GM23338 (cell line): ENCODE measurements at regions not wholly inside any gene's neighbourhood (a gene's known extent, or its start where the extent isn't known, plus 50 kb on each side); places are given as distances from the start of the nearest gene placed in this dataset.

Experiments used
- ATAC-seq: fragments of 200-7000 bp; cut with Tn5 transposase; 3 replicates; pipeline ENCODE4 v1.9.1; 2020
- DNase-seq: peaks from one replicate; pipeline ENCODE4 v3.0.0-alpha.2; 2015; ENCODE audit warnings: low spot score
- H2AFZ ChIP-seq: fragments of 200-600 bp; sonication (generic); 2 replicates; pipeline ENCODE4 v1.8.0; 2016; ENCODE audit warnings: antibody characterized with exemption, mild to moderate bottlenecking, moderate library complexity
- H3F3A ChIP-seq: fragments of 200-600 bp; sonication (generic); replicated peaks from 2 replicates; pipeline ENCODE4 v1.8.0; 2017; ENCODE audit warnings: antibody characterized with exemption, mixed run types, low read depth
- H3K27ac ChIP-seq: fragments of 200-600 bp; sonication (generic); 2 replicates; pipeline ENCODE4 v1.6.1; 2016; ENCODE audit warnings: low read depth
- H3K27me3 ChIP-seq: fragments of 200-600 bp; sonication (generic); 2 replicates; pipeline ENCODE4 v1.8.0; 2016; ENCODE audit warnings: mild to moderate bottlenecking, mixed run types, moderate library complexity; ENCODE audit not compliant: insufficient read depth
- H3K36me3 ChIP-seq: fragments of 200-600 bp; sonication (generic); 2 replicates; pipeline ENCODE4 v1.8.0; 2016; ENCODE audit warnings: mild to moderate bottlenecking; ENCODE audit not compliant: insufficient read depth
- H3K4me1 ChIP-seq: fragments of 200-600 bp; sonication (generic); 2 replicates; pipeline ENCODE4 v1.8.0; 2016; ENCODE audit warnings: mild to moderate bottlenecking, moderate library complexity; ENCODE audit not compliant: insufficient read depth
- H3K4me2 ChIP-seq: fragments of 200-600 bp; sonication (generic); 2 replicates; pipeline ENCODE4 v1.7.1; 2017; ENCODE audit warnings: mixed run types
- H3K4me3 ChIP-seq: fragments of 200-600 bp; sonication (generic); 2 replicates; pipeline ENCODE4 v1.6.1; 2016; ENCODE audit warnings: mixed run types
- H3K79me2 ChIP-seq: fragments of 200-600 bp; sonication (generic); replicated peaks from 2 replicates; pipeline ENCODE4 v1.8.0; 2017; ENCODE audit warnings: mild to moderate bottlenecking; ENCODE audit not compliant: insufficient read depth
- H3K9me2 ChIP-seq: fragments of 200-600 bp; sonication (generic); 2 replicates; pipeline ENCODE4 v1.8.0; 2017; ENCODE audit not compliant: insufficient read depth
- H4K20me1 ChIP-seq: fragments of 200-600 bp; sonication (generic); replicated peaks from 2 replicates; pipeline ENCODE4 v1.8.0; 2017; ENCODE audit warnings: mild to moderate bottlenecking; ENCODE audit not compliant: insufficient read depth
- H3K27ac Mint-ChIP-seq: 2 replicates; pipeline ENCODE4 v1.8.0; 2020; ENCODE audit warnings: inconsistent platforms, mild to moderate bottlenecking, moderate library complexity, mixed read lengths
- H3K27me3 Mint-ChIP-seq: 3 replicates; pipeline ENCODE4 v1.8.0; 2022; ENCODE audit warnings: low read depth, mild to moderate bottlenecking, moderate library complexity, mixed read lengths, inconsistent platforms; ENCODE audit not compliant: insufficient read depth, poor library complexity
- H3K36me3 Mint-ChIP-seq: 3 replicates; pipeline ENCODE4 v1.8.0; 2021; ENCODE audit warnings: low read depth, mild to moderate bottlenecking, inconsistent platforms, moderate library complexity, mixed read lengths
- H3K4me1 Mint-ChIP-seq: 3 replicates; pipeline ENCODE4 v1.8.0; 2020; ENCODE audit warnings: mild to moderate bottlenecking, inconsistent platforms, mixed read lengths
- H3K4me3 Mint-ChIP-seq: 3 replicates; pipeline ENCODE4 v1.8.0; 2021; ENCODE audit warnings: moderate library complexity, mild to moderate bottlenecking, inconsistent platforms, mixed read lengths
- H3K9me3 Mint-ChIP-seq: 3 replicates; pipeline ENCODE4 v1.8.0; 2020; ENCODE audit warnings: moderate library complexity, mild to moderate bottlenecking, inconsistent platforms, mixed read lengths
- CREB1 ChIP-seq: fragments of 250-450 bp; sonication (Bioruptor Pico); IDR thresholded peaks from 2 replicates; pipeline ENCODE4 v1.5.0; 2020; ENCODE audit warnings: low read depth, mild to moderate bottlenecking, moderate library complexity
- CTCF ChIP-seq, 2 experiments: fragments of 200-600 bp in 1 of 2; sonication (generic) in 1 of 2; conservative IDR thresholded peaks; 2 replicates each; pipeline versions ENCODE4 v1.5.1 to v1.6.1; 2016 to 2017; ENCODE audit warnings: antibody characterized with exemption in 2 of 2, low read depth in 2 of 2, mild to moderate bottlenecking in 2 of 2, moderate library complexity in 1 of 2
- NANOG ChIP-seq: IDR thresholded peaks from 2 replicates; pipeline ENCODE4 v1.6.1; 2016; ENCODE audit warnings: antibody characterized with exemption, borderline replicate concordance
- STAT1 ChIP-seq: IDR thresholded peaks from one replicate; pipeline ENCODE4 v1.6.1; 2016; ENCODE audit warnings: antibody characterized with exemption; ENCODE audit not compliant: unreplicated experiment
- ZNF114 ChIP-seq: fragments of 250-450 bp; sonication (Bioruptor Pico); IDR thresholded peaks from 2 replicates; pipeline ENCODE4 v1.5.0; 2020; ENCODE audit warnings: mild to moderate bottlenecking, moderate library complexity
- ZNF331 ChIP-seq: fragments of 250-450 bp; sonication (Bioruptor Pico); IDR thresholded peaks from 2 replicates; pipeline ENCODE4 v1.5.0; 2020; ENCODE audit warnings: low read depth, mild to moderate bottlenecking, moderate library complexity
- TF ChIP-seq, protein P1 (sequence below): fragments of 250-450 bp; sonication (Bioruptor Pico); IDR thresholded peaks from 2 replicates; pipeline ENCODE4 v1.5.0; 2020; ENCODE audit warnings: mild to moderate bottlenecking, moderate library complexity

- TF ChIP-seq CREB1 (no peak), NANOG (no peak), ZNF114 (no peak)
- TF ChIP-seq, protein P1, sequence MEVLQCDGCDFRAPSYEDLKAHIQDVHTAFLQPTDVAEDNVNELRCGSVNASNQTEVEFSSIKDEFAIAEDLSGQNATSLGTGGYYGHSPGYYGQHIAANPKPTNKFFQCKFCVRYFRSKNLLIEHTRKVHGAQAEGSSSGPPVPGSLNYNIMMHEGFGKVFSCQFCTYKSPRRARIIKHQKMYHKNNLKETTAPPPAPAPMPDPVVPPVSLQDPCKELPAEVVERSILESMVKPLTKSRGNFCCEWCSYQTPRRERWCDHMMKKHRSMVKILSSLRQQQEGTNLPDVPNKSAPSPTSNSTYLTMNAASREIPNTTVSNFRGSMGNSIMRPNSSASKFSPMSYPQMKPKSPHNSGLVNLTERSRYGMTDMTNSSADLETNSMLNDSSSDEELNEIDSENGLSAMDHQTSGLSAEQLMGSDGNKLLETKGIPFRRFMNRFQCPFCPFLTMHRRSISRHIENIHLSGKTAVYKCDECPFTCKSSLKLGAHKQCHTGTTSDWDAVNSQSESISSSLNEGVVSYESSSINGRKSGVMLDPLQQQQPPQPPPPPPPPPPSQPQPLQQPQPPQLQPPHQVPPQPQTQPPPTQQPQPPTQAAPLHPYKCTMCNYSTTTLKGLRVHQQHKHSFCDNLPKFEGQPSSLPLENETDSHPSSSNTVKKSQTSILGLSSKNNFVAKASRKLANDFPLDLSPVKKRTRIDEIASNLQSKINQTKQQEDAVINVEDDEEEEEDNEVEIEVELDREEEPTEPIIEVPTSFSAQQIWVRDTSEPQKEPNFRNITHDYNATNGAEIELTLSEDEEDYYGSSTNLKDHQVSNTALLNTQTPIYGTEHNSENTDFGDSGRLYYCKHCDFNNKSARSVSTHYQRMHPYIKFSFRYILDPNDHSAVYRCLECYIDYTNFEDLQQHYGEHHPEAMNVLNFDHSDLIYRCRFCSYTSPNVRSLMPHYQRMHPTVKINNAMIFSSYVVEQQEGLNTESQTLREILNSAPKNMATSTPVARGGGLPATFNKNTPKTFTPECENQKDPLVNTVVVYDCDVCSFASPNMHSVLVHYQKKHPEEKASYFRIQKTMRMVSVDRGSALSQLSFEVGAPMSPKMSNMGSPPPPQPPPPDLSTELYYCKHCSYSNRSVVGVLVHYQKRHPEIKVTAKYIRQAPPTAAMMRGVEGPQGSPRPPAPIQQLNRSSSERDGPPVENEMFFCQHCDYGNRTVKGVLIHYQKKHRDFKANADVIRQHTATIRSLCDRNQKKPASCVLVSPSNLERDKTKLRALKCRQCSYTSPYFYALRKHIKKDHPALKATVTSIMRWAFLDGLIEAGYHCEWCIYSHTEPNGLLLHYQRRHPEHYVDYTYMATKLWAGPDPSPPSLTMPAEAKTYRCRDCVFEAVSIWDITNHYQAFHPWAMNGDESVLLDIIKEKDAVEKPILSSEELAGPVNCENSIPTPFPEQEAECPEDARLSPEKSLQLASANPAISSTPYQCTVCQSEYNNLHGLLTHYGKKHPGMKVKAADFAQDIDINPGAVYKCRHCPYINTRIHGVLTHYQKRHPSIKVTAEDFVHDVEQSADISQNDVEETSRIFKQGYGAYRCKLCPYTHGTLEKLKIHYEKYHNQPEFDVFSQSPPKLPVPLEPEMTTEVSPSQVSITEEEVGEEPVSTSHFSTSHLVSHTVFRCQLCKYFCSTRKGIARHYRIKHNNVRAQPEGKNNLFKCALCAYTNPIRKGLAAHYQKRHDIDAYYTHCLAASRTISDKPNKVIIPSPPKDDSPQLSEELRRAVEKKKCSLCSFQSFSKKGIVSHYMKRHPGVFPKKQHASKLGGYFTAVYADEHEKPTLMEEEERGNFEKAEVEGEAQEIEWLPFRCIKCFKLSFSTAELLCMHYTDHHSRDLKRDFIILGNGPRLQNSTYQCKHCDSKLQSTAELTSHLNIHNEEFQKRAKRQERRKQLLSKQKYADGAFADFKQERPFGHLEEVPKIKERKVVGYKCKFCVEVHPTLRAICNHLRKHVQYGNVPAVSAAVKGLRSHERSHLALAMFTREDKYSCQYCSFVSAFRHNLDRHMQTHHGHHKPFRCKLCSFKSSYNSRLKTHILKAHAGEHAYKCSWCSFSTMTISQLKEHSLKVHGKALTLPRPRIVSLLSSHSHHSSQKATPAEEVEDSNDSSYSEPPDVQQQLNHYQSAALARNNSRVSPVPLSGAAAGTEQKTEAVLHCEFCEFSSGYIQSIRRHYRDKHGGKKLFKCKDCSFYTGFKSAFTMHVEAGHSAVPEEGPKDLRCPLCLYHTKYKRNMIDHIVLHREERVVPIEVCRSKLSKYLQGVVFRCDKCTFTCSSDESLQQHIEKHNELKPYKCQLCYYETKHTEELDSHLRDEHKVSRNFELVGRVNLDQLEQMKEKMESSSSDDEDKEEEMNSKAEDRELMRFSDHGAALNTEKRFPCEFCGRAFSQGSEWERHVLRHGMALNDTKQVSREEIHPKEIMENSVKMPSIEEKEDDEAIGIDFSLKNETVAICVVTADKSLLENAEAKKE (CRISPR knock-in tag), result no peak
Measured at GRCh38 chr16:82488460-82488859, 138.3 kb upstream of the CDH13 start (continued).

- ATAC-seq (no peak), DNase-seq (no peak)
- H2AFZ ChIP-seq, result no peak overlapping the region
- no peak overlapping the region for H3K4me3 Mint-ChIP-seq
- H3K4me1 Mint-ChIP-seq, result no peaks in the 10 kb centered on the region
- no peaks in the 10 kb centered on the region for H3K79me2 ChIP-seq
- H3K36me3 Mint-ChIP-seq, result no peaks in the 10 kb centered on the region
- H3K27me3 Mint-ChIP-seq, result no peaks in the 10 kb centered on the region
- H3K27ac Mint-ChIP-seq, result no peak overlapping the region
- H4K20me1 ChIP-seq, result no peaks in the 10 kb centered on the region
- no peaks in the 10 kb centered on the region for H3F3A ChIP-seq
- H3K4me1 ChIP-seq, result no peaks in the 10 kb centered on the region
- H3K9me2 ChIP-seq, result peaks cover 13% of the 10 kb centered on the region; the same call in 1 of the 2 replicates
- no peaks in the 10 kb centered on the region for H3K27me3 ChIP-seq
- H3K27ac ChIP-seq, result no peak overlapping the region
- no peaks in the 10 kb centered on the region for H3K9me3 Mint-ChIP-seq
- H3K4me3 ChIP-seq, result no peak overlapping the region
- H3K36me3 ChIP-seq, result no peaks in the 10 kb centered on the region
- H3K4me2 ChIP-seq, result no peak overlapping the region
- no peak for TF ChIP-seq CTCF (conservative IDR thresholded peaks at IDR 0.05; ENCODE audit: low read depth in 2 of 2)
- TF ChIP-seq, protein P1 (CRISPR knock-in tag), result no peak
- TF ChIP-seq ZNF331, result no peak
- TF ChIP-seq STAT1, result no peak
- TF ChIP-seq NANOG, result no peak
Measured at GRCh38 chr16:82481455-82481854, 145.3 kb upstream of the CDH13 start.
